GM18499 (cell line): ENCODE measurements at regions not wholly inside any gene's neighbourhood (a gene's known extent, or its start where the extent isn't known, plus 50 kb on each side); places are given as distances from the start of the nearest gene placed in this dataset.

Source experiments
- ATAC-seq: cut with Tn5 transposase; IDR thresholded peaks from one replicate; pipeline ENCODE4 v1.9.1; 2021; ENCODE audit warnings: moderate number of reproducible peaks; ENCODE audit not compliant: insufficient read depth, unreplicated experiment

DNA sequence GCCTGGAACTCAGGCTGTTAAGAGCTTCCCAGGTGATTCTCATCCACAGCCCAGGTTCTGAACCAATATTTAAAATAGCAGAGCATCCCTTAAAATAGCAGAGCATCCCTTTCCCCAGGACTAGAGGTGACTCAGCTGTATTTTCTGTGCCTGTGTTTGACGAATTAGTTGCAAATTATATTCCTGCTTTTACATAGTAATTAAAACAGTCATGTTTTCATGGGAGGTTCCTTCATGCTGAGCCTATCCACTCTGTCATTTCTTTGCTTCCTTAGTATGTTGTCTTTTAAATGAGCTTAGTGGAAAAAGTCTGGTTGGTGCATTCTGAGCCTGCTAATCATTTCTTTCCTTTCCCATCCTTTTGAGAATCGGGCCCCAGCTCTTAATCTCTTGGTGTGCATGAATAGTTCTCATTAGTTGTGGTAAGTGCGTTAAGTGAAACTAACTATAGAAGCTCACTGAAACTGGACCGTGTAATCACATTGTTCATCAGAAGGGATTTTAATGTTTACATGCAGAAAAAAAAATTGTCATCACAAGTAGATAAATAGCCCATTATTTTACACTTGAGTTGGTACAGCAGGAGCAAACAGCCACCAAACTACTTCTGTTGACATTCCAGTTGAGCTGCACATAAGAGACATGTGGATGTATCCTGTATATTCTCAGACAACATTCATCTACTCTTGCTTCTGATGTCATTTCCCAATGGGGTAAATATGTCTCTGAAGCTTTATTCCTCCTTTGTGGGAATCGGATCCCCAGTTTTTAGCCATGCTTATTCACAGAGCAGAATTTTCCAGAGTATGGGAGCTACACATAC, 596.9 kb upstream of the WWC1 start:
- no peak for ATAC-seq

DNA sequence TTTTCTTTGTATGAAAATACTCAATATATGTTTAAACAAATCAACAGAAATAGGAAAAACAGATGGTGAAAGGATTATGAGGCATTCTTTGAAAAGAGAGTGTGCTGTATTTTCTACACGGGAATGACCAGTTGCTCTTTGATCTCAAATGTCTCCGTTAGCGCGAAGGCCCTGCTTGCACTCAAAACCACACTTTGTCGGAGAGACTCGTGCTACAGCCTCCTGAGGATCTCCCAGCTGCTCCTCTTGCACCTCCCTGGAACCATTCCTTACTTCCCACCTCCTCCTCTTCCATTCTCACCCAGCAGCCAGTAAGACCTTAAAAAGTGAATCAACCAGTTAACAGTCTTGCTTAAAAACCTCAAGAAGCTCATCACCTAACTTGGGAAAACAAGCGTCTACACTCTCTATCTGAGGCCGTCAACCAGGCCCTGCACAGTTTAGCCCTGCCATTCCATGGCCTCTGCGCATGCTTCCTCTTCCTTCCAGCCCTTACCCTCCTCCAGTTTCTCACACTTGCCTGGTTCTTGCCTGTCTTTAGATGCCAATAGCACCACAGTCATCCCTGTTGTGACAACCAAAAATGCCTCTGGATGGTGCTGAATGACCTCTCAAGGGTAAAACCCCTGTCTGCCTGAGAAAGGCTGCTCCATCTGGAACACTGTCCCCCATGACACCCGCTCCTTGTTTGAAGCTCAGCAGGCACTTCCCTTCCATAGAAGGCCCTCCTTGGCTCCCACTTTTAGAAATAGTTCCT, 594.7 kb upstream of the WWC1 start:
- no peak for ATAC-seq

DNA sequence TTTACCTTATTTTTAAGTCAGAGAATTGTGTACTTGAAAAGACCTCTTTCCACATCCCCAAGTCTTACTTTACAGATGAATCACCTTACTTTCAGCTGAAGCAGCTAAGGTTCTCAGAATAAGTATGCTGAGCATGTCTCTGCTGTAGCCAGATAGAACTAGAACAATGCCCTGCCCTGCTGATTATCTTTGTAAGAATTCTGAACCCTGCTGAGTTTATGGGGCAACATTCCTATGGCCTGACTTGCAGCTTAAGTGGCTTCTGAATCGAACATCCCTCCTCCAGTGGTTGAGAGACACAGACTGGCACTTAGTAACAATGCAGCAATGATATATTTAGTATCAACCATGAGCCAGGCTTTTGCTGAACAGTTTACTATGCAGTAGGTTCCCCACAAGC, 592.0 kb upstream of the WWC1 start:
- no peak for ATAC-seq

DNA sequence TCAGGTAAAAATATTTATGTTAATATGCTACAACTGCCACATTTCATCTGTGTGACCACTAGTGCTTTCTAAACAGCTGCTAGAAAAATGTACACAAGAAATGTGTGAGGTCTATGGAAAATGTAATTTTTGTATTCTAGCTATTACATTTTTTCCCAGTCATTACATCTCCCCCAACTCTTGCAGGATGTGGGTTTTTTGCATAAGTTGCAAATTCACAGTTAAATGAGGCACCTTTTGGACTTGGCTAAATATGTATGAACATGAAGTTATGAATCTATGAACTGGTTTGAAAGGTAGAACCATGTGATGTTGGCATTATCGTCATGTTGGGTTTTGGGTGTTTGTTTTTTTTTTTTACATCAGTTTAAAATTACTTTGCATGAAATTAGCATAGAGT, 590.4 kb upstream of the WWC1 start:
- no peak for ATAC-seq

DNA sequence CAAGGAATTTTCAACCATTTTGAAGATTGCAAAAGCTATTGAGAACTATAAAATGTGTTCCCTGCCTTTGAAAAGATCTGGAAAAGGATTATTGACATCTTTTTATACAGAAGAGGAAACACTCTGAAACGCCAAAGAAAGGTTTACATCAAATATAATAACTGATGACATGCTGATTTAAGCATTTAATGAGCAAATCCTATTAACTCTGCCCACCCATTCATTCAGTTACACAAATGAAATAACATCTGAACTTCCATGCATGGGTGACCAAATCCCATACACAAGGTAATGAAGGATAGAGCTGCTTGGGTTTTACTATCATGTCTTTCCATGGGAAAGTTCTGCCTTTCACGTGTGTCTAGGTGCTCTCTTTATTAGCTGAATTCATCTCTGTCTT, 589.4 kb upstream of the WWC1 start:
- ATAC-seq, result no peak

DNA sequence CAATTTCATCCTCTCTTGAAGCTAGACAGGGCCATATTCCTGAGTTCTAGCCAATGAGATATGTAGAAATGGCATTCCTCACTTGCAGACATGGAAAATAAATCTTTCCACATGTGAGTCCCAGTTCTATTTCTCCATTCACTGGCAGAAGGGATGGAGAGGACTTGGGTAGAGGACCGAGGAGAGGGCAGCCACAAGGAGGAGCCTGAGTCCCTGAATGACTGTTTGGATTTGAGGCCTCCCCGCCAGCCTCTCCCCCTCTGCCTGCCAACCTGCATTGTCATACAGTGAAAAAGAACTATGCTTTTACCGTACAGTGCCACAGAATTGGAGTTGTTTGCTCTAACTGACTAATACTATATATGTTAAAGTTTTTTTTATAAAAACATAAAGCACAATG, 583.0 kb upstream of the WWC1 start:
- ATAC-seq, result no peak

DNA sequence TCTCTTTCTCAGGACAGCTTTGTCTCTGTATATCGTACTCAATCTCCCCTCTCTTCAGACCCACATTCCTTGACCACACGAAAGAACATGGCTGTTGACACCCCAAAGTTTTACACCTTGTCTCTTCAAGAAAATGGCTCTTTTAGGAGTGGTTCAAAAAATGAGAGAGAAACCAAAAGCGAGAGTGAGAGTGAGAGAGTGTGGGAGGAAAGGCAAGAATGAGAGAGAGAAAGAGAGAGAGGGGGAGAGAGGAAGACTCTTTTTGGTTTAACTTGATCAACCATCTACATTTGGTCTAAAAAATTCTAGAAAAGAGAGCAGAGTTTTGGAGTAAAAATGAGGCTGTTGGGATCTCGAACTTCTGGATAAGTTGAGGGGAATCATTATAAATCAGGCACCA, 581.8 kb upstream of the WWC1 start:
- peak; percentile 60 for ATAC-seq

DNA sequence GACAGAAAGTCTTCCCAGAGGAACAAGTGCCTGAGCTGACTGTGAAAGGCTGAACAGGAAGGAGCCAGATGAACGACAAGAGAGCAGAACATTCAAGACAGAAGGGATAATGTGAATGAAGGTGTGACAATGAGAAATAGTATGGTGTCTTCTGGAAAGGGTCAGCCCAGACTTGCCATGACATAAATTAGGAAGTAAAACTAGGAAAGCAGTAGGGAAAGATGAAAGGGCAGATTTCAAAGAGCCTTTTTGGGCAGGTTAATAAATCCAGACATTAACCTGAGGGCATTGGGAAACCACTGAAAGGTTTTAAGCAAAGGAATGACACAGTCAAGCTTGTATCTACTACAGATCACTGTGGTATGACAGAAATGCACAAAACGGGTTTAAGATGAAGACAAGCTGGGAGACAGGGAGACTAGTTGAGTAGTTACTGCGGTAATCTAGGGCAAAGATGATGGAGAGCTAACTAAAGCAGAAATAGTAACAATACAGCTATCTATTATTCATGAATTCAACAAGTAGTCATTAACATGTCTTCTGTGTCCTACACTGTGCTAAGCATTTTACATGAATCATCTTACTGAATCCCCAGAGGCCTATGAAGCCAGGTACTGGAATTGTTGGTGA, 580.9 kb upstream of the WWC1 start:
- ATAC-seq, result no peak

DNA sequence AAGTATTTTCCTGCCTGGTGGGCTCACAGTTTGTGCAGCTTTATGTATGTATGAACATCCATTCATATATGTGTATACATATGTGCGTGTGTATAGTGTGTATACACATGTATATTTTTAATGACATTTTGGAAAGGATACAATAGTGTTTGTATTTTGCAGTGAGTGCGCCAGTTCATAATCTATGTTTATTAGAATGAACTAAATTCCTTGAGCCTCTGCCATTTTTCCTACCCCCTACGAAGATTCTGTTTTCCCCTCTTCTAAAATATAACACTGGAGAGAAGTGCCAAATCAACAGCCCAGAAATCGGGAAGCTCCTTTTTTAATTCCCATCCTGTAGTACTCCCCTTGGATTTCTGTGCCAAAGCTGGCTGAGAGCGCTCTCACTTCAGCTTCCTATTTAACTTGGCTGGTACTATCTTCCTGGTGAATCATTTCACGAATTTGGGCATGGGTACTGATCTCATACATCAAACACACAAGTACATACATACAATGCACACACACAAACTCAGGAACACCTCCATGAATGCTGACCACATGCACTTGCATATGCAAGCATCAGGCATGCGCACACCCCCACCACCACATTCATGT, 578.4 kb upstream of the WWC1 start:
- no peak for ATAC-seq

DNA sequence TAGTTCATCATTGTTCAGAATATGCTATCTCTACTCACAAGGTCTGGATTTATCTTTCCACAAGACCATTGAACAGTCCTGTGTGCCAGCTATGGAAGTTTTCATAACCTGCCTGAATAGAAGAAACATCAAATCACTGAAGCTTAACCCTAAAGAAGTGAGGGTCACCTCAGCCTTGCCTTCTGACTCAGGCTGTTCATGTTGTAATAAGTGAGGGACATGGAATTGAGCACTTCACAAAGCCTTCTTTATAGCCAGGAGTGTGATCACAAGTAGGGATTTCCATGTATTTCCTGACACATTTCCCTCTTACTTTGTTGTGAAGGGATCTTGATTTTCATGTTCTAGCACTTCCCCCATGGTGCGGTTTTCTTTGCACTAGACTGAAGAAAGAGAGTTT, 577.5 kb upstream of the WWC1 start:
- no peak for ATAC-seq

DNA sequence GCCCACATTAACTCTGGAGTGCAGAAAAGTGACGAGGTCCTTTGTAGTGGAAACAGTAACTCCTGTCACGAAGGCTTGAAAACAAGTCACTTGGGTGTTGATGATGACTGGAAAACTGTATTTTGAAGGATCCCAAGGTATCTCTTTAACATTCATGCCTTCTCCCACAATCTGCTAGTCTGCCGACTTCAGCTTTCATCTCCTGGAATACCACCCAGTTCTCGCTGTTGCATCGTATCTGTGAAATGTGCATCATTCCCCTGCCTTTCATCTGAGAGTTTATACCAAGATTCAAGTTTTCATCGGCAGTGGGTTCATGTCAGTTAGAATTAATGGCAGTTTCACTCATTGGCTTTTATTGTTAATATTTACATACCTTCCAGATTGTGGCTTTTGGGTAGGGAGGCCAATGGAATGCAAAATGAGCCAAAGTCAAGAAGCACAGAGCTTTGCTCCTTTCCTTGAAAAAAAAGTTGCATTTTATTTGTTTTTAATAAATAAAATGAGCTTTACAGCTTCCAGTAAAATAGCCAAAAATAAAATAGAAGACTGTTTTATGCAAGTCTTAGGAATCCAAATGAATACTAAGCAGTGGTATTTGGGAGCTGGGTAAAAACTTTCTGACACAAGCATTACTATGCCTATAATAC, 575.2 kb upstream of the WWC1 start:
- no peak for ATAC-seq

DNA sequence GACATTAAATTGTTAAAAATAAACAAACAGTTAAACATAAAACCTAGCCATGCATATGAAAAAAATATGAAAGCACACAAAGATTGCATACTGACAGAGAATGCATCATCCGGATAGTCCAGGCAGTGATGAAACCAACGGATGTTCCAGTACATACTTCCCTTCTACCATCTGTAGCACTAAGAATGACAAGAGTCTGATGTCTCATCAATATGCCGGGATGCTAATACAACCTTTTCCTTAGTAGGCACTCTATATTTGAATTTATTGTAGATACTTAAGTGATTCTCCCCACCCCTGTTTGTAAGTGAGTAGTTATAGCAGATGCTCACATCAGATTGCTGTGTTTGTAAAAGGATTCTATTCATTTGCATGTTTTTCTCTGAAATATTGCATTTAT, 571.2 kb upstream of the WWC1 start:
- no peak for ATAC-seq

DNA sequence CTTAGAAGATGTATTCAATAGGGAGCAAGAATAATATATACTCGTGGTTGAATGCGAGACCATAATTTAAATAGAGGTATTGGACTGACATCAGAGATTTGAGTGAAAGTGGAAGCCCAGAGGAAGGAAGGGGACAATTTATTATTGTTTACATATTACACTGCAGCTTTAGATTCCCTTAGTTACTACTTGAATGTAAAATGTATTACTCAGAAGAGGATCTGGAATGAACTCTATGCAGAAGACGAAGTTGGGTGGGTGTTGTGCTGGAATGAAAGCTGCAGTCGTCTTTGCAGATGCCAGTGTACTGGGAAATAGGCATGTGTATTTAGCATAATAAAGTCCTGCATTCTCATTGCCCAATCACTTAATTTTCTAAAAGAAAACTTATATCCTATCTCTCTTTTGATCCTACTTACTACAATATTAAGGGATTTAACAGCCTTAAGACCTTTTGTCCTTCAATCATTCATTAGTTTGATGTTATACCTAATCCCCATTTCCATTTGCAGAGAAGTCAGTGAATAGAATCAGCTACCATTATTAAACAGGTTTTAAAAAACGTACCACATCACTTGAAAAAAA, 570.7 kb upstream of the WWC1 start:
- ATAC-seq, result no peak

DNA sequence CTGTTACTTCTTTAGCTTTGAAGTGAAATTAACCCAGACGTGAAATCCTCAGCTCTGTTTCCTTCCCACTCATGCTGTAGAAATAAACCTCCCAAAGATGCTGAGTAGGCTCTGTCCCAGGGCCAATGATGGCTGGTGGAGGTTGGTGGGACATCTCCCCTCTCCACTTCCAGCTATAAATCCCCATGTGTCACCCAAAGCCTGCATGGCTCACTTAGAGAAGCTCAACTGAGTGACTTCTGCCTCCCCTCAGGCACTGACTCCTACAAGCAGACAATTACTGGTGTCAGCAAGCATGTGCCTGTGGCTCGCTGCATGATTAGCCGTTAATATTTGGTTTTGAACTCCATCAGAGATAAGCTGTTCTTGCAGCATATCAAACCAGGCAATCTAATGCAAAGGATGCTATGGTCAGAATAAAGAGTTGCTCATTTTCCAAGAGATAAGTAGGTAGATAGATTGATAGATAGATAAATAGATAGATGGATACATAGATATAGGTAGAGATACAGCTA, 569.5 kb upstream of the WWC1 start:
- ATAC-seq, result no peak

DNA sequence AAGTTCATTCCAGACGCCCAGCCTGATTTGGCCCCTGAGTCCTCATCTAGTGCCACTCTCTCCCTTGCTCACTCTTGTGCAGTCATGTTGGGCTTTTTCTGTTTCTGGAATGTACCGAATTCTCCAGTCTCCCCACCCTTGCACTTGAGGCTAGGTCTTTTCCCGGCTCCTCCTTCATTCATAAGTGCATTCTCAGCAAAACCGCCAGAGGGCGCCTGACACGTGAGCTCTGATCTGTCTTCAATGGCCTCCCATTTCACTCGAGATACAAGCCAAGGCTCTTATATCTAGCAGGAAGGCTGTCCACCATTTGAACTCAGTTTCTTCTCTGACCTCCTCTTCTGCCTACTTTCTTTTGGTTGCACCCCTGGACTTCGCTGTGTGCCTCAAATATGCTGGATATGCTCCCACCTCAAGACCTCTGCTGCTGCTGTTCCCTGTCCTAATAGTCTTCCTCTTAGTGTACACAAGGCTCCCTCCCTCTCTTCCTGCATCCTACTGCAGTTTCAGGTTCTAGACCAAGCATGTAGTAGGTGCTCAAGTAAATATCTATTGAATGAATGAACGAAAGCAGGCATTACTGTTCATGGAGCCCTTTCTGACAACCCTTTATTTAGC, 568.1 kb upstream of the WWC1 start:
- ATAC-seq, result peak; percentile 91

DNA sequence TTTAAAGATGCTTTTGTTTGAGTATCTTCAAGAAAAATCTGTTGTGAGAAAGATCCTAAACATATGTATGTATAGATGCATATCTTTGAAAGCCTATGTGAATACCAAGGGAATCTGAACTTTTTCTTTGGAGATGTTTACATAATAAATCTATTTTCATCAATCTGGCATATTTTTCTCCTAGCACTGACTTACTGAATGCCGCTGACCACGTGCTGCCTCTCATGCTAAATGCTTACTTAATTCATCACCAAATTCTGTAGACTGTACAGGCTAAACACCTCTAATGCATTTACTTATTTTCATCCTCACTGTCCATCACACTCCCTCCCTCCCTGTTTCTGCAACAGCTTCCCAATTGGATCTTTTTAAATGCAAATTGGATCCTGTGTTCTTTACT, 566.2 kb upstream of the WWC1 start:
- ATAC-seq, result no peak

DNA sequence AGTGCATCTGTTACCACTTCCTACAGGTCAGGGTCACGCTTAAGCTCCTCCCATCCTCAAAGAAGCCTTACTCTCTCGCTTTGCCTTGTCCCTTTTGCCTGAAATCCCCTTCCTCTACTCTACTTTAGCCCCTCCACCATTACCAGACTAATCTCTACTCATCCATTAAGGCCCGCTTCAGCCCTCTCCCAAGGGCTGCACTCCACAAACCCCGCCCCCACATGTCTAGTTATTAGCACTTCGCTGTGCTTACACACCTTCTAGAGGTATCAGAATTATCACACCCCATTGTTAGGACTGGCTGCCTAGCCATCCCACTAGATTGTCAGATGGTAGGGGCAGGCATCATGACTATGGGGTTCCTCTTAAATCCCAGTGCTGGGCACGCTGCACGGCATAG, 565.7 kb upstream of the WWC1 start:
- ATAC-seq, result no peak

DNA sequence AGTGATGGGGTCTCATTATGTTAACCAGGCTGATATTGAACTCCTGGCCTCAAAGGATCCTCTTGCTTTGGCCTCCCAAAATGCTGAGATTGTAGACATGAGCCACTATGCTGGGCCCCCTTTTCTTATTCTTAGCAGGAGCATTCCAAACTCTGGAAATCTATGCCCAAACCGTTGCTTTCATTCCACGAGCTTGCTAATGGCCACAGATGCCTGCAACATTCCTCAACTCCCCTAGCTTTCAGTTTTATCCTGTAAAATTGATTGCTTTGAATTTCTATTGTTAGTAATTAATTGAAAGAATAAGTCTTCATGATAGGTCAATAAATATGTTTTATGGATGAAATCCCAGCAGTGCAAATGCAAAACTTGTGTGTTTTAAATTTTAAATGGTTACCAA, 564.8 kb upstream of the WWC1 start:
- ATAC-seq, result no peak

DNA sequence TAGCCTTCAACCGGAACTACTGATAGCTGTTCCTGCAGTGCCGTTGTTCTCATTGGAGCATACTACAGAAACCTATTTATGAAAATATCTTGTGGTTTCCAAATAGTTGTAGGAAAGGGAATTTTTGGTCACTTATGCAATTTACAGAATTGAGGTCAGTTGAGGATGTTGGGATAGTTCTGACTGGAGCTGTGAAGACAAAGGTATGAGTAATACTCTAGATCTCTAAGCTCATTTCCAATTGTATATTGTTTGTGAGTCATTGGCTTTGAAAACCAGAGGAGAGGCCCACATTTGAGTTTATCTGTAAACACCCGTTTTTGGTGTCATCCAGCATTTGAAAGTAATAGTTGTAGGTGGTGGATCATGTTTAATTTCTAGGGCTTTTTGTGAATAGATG, 561.3 kb upstream of the WWC1 start:
- ATAC-seq, result no peak

DNA sequence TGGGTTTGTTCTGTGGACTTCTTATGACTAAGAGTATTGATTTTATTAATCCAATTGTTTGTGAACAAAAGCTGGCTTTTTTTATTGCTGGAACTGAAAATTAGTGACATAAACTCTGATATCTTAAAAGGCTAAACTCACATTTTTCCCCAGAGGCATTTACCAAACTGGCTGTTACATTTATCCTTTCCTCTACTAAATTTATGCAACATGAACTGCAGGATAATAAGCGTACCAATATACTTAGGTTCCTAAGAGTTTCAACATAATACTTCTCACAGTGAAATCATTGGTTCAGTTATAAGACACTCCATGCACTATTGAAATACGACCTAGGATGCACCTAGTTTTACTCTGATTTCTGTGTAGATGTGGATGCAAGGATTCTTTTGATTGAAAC, 560.8 kb upstream of the WWC1 start:
- no peak for ATAC-seq
